Skin of body (tissue), 1 donor: ENCODE measurements at regions not wholly inside any gene's neighbourhood (a gene's known extent, or its start where the extent isn't known, plus 50 kb on each side); places are given as distances from the start of the nearest gene placed in this dataset.

Experiments
- DNase-seq: peaks from one replicate; lab custom pipeline; 2025; lab: John Stamatoyannopoulos, UW

DNA sequence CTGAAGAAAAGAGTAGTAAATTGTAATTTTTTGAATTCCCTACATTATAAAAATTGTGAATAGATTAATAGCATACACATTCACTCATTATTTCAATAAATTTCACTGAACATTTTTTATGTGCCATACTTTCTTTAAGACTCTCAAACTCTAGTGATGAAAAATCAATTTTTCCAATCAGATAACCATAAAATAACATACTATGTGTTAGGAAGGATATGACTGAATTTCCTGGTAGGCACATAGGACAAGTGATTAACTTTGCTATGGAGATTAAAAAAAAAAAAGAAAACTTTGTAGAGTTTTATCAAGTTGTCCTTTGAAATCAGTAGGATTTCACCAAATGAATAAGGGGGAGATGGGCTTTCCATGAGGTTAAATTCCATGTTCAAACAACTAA is 1597.3 kb upstream of the LRRTM3 start:
- no peak for DNase-seq

DNA sequence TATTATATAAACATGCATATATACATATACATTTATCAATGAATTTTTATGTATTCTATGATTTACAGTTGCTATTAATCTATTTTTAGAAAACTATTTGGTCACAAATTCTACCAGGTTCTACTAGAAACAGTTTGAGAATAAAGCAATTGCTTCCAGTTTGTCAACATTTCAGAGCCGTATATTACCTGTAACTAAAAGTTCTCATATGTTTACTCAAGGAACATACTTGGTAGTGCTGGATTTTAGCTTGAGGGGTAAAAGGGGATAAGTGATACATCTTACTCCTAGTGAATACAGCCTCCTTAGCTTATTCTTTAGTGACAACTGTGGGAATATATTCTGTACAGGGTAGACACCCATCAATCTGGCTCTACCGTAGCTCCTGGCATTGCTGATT is 1590.5 kb upstream of the LRRTM3 start:
- no peak for DNase-seq

DNA sequence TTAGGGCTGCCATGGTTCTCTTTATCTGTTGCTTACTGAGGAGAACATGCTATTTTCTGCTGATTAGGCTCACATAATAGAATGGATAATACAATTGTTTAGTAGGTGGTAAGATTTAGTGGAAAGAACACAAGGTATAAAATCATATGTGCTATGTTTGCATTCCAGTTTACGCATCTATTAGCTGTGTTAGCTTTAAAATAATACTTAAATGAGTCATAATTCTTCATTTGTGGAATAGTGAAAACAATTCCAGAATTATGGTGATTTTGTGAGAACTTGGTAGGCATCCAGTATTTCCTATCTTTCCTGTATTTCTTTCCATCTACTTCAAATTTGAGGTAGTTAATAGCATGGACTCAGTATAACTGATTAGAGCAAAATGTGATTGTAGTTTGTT is 1585.5 kb upstream of the LRRTM3 start:
- DNase-seq, result no peak

DNA sequence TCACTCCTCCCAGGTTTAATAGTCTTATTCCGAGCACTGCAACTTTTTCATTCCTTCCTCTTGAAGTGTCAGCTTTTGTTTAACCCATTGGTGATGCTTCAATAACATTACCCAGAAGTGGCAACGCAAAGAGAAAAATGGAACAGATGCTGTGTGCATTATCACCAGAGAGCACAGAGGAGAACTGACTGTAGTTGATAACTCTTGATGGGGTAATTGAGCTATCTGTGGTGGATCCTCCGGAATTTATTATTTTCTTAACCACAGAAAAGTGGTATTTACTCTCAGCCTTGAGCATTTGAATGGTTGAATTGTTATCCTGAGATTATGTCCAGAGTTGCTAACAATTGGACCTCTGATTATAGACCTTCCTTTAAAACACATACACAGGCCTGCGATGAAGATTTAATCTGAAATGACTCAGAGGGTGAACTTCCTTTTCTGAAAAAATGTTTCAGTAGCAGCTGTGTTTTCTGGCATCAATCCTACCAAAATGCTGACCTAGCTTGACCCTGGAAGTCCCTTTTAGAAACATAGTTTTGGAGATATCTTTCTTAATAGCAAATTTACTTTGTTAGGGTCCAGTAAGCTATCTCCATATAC is 1584.4 kb upstream of the LRRTM3 start:
- peak; percentile 28 for DNase-seq

DNA sequence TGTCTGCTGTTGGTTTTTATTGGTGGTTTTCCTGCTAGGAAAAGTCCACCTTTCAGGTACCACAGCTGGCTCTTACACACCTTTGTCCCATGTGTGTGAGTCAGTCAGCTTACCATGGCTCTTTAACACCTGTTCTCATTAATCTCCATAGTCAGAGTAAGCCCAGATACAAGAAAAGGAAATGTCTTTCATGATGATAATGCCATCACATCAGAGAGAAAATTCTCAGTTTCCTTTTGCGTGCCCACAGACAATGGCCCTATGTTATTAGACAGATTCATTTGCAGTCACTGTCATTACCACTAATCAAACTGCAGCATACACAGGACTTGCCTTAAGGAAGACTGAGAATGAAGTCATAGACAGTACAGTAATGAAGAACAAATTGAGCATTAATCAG is 1583.6 kb upstream of the LRRTM3 start:
- no peak for DNase-seq

DNA sequence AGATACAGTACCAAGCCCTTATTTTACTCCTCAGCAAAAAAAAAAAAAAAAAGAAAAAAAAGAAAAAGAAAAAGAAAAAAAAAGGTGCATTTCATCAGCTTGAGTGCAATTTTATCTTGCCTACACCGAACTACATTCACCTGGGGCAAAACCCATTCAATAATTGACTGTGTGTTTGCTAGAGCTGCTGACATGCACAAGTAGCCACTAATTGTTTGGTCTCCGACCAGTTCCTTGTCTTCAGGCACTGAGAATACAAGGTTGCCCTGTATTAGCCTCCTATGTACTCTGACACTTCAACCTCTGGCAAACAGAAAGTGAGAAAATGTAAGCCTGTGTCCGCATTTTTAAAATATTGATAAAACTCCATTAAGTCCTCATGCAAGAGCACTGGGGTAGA is 1579.4 kb upstream of the LRRTM3 start:
- DNase-seq, result no peak

DNA sequence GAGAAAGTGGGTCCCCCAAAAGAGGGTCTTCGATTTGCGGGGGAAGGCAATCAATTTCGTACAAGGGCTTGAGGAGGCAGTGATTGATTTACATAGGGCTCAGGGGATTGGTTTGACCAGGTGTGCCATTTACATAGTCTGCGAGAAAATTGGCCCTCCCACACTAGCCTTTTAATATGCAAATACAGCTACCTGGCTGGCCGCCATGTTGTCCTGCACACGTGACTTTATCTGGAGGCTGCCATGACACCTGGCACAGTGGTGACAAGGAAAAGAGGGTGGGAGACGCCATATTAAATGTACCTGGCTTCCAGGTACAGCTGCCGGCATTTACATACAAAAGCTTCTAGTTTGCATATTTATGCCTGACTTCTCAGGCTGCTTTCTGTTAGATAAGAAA is 1577.2 kb upstream of the LRRTM3 start:
- DNase-seq, result no peak

DNA sequence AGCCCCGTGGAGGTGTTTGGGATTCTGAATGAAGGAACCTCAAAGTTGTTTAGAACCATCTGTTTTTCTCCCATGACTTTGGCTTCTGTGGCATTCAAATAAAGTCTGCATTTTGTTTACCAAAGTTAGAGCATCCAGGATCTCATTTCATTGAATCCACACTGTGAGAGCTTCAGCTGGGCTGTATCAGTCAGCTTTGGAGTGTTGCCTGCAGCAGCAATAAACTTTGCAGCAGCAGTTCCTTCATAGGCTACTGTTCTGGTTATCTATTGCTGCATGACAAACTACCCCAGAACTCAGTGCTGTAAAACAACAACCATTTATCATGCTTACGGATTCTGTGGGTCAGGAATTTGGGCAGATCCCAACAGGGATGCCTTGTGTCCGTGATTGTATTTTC is 1575.2 kb upstream of the LRRTM3 start:
- DNase-seq, result no peak

DNA sequence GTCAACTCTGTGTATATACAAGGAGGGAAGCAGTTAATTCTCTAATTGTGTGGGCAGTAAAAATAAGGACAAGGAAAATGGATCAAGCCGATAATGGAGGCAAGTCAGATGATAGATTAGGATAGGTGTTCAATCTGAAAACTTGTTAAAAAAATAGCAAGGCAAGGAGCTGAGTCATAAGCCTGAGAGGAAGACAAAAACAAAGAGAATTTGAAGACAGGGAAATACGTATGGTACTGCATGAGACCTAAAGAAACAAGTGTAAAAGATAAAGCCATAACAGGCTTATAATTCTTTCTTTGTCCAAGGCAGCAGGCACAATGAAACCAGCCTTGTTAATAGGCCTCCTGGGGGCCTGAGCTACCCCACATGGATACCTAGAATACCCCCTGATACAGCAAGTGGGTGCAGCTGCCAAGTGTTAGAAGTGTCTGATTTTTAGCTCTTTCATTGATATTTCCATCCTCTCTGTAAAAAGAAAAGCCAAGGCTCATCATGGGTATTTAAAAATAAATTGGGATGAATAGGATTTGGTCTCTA is 1570.6 kb upstream of the LRRTM3 start:
- DNase-seq, result no peak

DNA sequence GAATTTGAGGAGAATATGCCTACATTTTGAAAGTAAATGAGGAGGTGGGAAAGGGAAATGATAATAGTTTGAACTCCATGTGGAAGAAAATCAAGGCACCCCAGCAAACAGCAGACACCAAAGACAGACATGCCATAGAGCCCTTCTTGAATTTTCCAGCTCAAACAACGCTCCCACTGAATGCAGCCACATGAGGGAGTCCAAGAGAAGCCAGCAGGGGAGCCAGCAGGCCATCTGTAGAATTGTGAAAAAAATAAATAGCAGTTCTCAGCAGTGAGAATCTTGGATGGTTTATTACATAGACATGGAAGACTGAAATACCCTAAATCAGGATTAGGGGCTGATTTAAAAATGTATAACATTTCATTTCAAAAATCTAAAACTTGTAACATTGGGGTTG is 1567.3 kb upstream of the LRRTM3 start:
- DNase-seq, result no peak

DNA sequence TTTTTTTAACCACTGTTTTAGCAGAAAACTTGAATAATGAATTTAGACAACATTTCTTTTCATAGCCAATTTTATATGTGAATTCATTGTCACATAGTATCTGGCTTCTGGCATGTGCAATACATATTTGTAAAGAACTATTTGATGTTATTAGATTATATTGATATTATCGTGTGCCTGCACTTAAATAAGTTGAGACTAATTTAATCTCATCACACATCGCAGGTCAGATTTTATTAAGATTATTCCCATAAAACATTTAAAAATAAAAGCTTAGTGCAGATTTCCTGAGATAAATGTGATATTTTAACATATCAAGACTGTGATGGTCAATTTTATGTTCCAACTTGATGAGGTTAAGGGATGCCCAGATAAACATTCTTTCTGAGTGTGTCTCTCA is 1565.3 kb upstream of the LRRTM3 start:
- no peak for DNase-seq

DNA sequence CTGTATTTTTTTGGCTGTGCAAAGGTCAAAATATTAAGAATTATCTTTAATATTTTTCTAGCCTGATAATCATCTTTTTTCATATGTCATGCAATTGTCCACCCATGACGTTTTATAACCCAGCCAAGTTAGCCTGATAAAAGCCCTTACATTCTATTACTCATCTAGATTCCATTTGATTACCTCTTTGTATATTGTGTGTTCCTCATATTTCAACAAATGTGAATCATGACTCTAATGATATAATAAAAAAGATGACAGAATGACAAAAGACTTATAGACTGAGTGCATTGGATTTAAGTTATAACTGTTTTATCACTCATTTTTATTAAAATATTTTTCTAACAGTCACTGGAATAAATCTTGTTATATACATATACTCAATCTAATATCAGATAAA is 1560.0 kb upstream of the LRRTM3 start:
- no peak for DNase-seq

DNA sequence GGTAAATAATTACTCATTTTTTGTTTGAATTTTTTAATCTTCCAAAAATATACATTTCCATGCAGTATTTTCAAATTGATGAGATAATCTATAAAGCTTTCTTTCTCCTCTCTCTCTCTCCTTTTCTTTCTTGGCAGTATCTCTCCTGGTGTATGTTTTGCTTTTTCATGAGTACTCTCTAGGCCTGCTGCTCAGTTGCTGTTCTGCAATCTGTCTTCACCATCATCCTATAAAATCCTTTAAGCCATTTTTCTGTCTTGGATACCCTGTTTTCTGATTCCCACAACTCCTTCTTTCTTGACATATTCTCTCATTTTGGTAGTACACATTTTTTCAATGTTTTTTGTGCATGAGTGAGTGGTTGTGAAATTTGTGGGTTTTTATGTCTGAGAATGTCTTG is 1558.1 kb upstream of the LRRTM3 start:
- DNase-seq, result no peak

DNA sequence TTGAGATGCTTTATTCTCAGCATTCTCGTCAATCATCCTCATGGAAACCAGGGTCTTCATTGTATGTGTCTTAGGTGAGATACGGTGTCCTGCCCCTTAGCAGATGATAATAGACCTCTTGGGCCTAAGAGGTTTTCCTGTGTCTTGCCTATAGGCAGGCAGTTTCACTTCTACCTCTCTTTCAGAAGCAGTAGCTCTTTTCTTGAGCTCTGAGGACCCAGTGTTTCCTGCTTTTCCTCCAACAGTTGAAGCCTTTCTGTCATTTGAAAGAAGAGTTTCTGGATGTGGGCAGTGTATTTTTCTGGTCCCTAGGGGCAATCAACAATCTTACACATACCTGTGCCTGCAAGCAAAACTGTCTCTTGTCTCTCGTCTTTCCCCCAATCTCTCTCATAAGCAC is 1550.3 kb upstream of the LRRTM3 start:
- DNase-seq, result no peak

DNA sequence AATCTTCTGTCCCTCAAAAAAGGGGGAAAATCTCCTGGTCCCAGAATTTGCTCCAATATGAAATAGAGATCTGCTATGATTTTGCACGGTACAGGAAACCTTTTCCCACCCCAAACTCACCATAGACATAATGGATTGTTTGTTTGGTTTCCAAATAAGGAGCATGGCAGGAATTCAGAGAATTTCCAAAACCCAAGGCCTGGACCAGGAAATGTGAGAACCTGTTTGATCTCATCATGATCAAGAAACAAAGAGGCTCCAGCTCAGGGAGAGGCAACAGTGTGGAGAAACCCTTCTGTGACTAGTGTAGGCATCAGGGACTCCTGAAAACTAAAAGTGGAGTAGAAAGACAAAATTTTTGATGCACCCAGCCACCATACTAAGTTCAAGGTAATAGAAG is 1548.1 kb upstream of the LRRTM3 start:
- DNase-seq, result no peak

DNA sequence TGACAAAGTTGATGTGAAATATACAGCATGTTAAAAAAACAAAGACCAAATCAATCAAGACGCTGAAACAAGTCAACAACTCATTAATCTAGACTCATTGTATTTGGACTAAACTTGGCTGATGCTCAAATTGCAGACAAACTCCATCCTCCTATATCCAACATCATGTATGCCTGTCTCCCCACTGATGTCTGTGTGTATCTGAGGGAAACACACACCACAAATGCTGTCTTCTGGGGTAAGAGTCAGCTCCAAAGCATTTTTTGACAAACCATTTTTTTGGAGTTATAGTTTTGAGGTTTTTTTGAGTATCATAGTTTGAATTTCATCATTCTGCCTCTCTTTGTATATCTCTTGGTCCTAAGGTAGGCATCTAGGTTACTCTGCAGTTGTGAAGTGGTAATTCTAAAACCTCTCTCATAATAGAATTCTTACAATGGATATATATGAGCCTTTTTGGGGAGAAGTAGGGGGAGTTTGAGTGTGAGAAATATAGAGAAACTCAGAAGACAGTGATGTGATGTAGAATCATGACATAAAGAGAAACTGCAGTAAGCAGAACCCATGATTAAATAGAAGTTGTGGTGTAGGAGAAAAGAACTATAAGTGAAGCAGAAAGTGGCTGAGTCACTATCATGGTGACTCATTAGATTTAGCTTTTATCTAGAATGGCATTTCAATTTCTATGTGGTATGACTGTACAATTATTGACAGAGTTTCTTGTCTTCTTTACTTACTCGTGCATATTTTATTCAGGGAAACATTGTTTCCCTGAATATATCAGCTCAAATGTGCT is 1531.1 kb upstream of the LRRTM3 start:
- DNase-seq, result no peak

DNA sequence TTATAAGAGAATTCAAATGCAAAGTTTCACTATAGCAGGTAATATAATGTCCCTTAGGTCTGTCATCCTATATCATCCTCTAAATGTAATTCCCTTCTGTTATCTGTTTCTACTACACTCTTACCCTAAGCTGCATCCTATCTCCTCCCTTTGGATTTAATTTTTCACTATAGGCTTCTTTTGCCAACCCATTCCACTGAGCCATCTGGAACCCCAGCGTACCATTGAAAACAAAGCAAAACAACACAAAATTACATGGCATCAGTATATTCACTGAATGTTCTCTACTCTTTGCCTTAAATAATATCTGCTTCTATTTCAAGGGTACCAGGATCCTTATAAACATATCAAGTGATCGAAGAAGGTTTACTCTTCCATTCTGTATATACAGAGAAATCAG is 1530.2 kb upstream of the LRRTM3 start:
- DNase-seq, result no peak

DNA sequence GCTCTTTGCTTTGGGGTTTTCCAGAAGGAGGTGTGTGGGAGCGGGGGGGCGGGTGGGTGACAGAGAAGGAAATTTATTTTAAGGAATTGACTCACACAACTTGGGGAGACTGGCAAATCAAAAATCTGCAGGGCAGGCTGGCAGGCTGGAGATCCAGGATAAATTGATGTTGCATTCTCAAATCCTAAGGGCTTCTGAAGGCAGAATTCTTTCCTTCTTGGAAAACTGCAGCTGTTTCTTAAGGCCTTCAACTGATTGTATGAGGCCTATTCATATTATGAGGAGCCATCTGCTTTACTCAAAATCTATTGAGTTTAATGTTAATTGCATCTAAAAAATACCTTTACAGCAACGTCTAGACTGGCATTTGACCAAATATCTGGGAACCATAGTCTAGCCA is 1528.8 kb upstream of the LRRTM3 start:
- DNase-seq, result no peak

DNA sequence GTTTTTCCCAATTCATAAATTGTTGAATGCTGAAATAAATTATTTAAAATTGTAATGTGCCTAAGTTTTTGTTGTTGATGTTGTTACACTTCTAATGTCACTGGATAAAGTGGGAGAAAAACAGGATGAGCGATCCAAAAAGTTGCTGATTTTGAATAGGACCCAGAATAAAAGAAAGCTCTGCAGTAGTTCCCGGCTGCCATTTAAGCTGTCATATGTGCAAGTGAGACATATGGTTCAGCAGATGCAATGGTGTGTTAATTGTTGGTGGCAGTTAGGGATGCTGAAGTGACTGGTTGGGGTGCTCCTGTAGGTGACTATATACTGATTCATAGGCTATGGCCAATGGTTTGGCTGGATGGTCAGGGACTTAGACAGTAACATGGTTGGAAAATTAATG is 1517.4 kb upstream of the LRRTM3 start:
- DNase-seq, result no peak

DNA sequence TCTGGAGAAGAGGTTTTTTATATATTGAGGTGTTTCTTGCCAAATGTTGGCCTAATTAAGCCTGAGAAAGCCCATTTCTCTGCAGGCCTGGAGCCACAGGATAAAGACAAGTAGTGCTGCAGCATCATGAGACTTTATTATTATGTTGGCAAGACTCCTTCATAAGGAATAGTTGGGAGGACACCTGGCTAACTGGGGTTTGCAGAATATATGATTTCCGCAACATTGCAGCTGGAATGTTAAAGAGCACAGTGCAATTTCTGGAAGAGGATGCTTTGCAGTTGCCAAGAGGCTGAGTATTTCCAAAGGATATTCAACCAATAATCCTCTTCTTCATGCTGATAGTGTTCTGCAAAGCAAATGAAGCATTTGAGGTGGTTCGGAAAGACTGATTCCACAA is 1512.8 kb upstream of the LRRTM3 start:
- DNase-seq, result peak; percentile 15

DNA sequence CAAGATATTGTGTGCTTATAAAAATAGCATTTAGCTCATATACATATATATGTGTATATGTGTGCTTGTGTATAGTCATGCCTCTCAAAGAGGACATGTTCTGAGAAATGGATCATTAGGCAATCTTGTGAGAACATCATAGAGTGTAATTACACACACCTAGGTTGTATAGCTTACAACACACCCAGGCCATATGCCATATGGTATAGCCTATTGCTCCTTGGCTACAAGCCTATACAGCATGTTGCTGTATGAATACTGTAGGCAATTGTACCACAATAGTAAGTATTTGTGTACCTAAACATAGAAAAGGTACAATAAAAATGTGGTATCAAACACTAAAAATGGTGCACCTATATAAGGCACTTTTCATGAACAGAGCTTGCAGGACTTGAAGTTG is 1510.5 kb upstream of the LRRTM3 start:
- no peak for DNase-seq

DNA sequence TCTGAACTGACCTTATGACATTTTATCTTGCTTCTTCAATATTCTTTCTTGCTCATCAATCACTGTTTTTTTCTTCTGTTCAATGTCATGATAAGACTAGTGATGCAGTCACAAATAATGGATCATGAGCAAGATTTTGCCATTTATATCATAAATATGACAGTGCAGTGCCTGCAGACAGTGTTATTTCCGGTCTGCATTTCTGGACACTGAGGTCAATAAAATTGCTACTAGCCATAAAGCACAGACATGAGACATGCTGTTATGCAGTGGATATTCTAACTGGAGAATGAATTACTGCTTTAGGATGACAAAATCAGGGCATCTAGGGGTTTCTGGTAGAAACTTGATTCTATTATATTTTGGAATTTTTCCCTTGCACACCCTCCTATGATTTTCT is 1509.7 kb upstream of the LRRTM3 start:
- no peak for DNase-seq

DNA sequence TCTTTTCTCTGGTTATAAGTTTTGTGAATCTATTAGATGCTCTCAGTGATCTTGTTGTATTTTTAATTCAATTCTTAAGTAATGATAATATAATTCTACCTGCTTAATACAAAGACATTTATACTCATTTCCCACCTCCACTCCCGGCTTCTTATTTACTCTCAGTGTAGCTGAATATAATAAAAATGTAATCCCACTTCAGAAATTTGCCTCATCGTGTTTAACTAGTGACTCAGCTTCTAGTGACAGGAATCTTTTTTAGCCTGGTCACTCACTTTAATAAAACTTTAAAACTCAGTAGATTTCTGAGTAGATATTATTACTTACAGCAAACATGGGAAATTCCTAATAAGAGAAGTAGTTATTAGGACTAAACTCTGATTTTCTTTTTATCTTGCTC is 1506.2 kb upstream of the LRRTM3 start:
- DNase-seq, result no peak
